ENCODE measurements at regions not wholly inside any gene's neighbourhood (a gene's known extent, or its start where the extent isn't known, plus 50 kb on each side); places are given as distances from the start of the nearest gene placed in this dataset.

- Histone ChIP-seq H3K79me2 (ENCODE audit: control insufficient read depth in 1 of 2, insufficient read depth in 2 of 2, low read length in 2 of 2) (no peaks in the 10 kb centered on the region), H3K9ac (replicated peaks in 1 of 4; ENCODE audit: extremely low read depth in 1 of 4, low read depth in 3 of 4, low read length in 3 of 4) (no peak overlapping the region), H2BK120ac (replicated peaks; ENCODE audit: low read depth, low read length) (no peak overlapping the region), H2BK15ac (ENCODE audit: low read length) (no peak overlapping the region), H3K4me2 (ENCODE audit: insufficient read depth in 1 of 2, low read depth in 2 of 2, low read length in 2 of 2) (no peak overlapping the region), H4K8ac (ENCODE audit: extremely low read depth, insufficient read depth, low read length) (no peak overlapping the region), H4K91ac (replicated peaks; ENCODE audit: insufficient read length, low read length) (no peak overlapping the region), H4K5ac (ENCODE audit: insufficient read length, low read depth, low read length) (no peak overlapping the region), H3K9me3 (ENCODE audit: insufficient read depth in 2 of 2, low read depth in 1 of 2, low read length in 1 of 2) (no peaks in the 10 kb centered on the region), H3K23me2 (ENCODE audit: low read depth, low read length) (no peaks in the 10 kb centered on the region), H3K36me3 (ENCODE audit: control insufficient read depth in 2 of 4, insufficient read depth in 4 of 4, low read length in 3 of 4) (no peaks in the 10 kb centered on the region), H2BK12ac (ENCODE audit: low read depth, low read length) (no peak overlapping the region), H2BK20ac (ENCODE audit: low read length) (no peak overlapping the region), H3K18ac (ENCODE audit: extremely low read depth, low read length) (no peak overlapping the region), H3K27me3 (replicated peaks in 1 of 4; ENCODE audit: control insufficient read depth in 3 of 4, extremely low read depth in 1 of 4, insufficient read depth in 3 of 4, low read length in 3 of 4) (no peaks in the 10 kb centered on the region), H3K27ac (ENCODE audit: low read depth, low read length) (no peak overlapping the region), H3K4ac (replicated peaks; ENCODE audit: insufficient read length, low read depth, low read length) (no peak overlapping the region), H3K4me1 (replicated peaks in 1 of 4; ENCODE audit: control insufficient read depth in 3 of 4, insufficient read depth in 4 of 4, low read length in 3 of 4) (no peaks in the 10 kb centered on the region), H3K4me3 (ENCODE audit: extremely low read depth in 1 of 4, insufficient read depth in 2 of 4, low read depth in 3 of 4, low read length in 4 of 4) (no peak overlapping the region), H3K56ac (replicated peaks; ENCODE audit: insufficient read length, low read depth, low read length) (no peak overlapping the region), H2BK5ac (ENCODE audit: low read depth, low read length) (no peak overlapping the region), H2AFZ (ENCODE audit: low read length) (no peak overlapping the region), H2AK5ac (ENCODE audit: low read depth, low read length) (no peak overlapping the region), H3K79me1 (ENCODE audit: low read depth, low read length) (no peaks in the 10 kb centered on the region), H4K20me1 (replicated peaks in 1 of 2; ENCODE audit: control insufficient read depth in 1 of 2, insufficient read depth in 2 of 2, low read length in 2 of 2) (no peaks in the 10 kb centered on the region), H3K14ac (ENCODE audit: insufficient read length) (no peak overlapping the region), H3K23ac (ENCODE audit: insufficient read length) (no peak overlapping the region)
- POLR2A ChIA-PET (ENCODE audit: partially characterized antibody), result no interaction called here
- CTCF ChIA-PET (ENCODE audit: partially characterized antibody), result no interaction called here
- no peak for FAIRE-seq
- no peak for DNase-seq (ENCODE audit: low read depth in 1 of 2, low spot score in 2 of 2)
- 77% methylated on average over 1 of the region's 1 CpG; no CpG with 5 or more reads in 1 of the 2 experiments for WGBS, 2 experiments (ENCODE audit: extremely low coverage in 1 of 2, insufficient coverage in 1 of 2, insufficient read length in 1 of 2, insufficient replicate concordance in 2 of 2, low coverage in 1 of 2, low lambda C conversion rate in 2 of 2, missing lambda C conversion rate in 1 of 2)
- TF ChIP-seq EP300 (IDR thresholded peaks at IDR 0.05; ENCODE audit: borderline replicate concordance in 1 of 2, low read depth in 2 of 2, low read length in 2 of 2) (no peak), CBX8 (IDR thresholded peaks at IDR 0.05; ENCODE audit: borderline replicate concordance, low read depth, low read length) (no peak), CHD1 (IDR thresholded peaks at IDR 0.05; ENCODE audit: low read depth, low read length) (no peak), MAFK (IDR thresholded peaks at IDR 0.05; ENCODE audit: low read depth, low read length) (no peak), ASH2L (IDR thresholded peaks at IDR 0.05; ENCODE audit: low read length) (no peak), NANOG (IDR thresholded peaks at IDR 0.05; ENCODE audit: insufficient read depth, low read depth, low read length, poor library complexity, severe bottlenecking) (no peak), ATF3 (IDR thresholded peaks at IDR 0.05; ENCODE audit: insufficient read depth, low read depth, low read length) (no peak), USF2 (IDR thresholded peaks at IDR 0.05; ENCODE audit: low read length) (no peak), BCL11A (IDR thresholded peaks at IDR 0.05; ENCODE audit: low read depth in 2 of 2, low read length in 2 of 2) (no peak), ZNF274 (IDR thresholded peaks at IDR 0.05; ENCODE audit: borderline replicate concordance, extremely low read depth, low read length) (no peak)
Observed at GRCh38 chr7:42359946-42360345, 122.9 kb upstream of the GLI3 start.

Measured in H1 (cell line).